Activated CD4-positive, alpha-beta T cell treated with anti-CD3 and anti-CD28 coated beads, Interleukin-2, amount 10 ng/mL, durations not matched to agents 7 days and 5 days (primary cell): ENCODE measurements at regions not wholly inside any gene's neighbourhood (a gene's known extent, or its start where the extent isn't known, plus 50 kb on each side); places are given as distances from the start of the nearest gene placed in this dataset.

Source experiments
- CTCF ChIA-PET: fragments of 350-600 bp; sonication (Branson Sonifier 250); formaldehyde crosslinking; loops from one replicate; lab custom pipeline; 2021; ENCODE audit warnings: antibody characterized with exemption; lab: Charles Lee
- POLR2A ChIA-PET: fragments of 350-600 bp; sonication (Branson Sonifier 250); formaldehyde crosslinking; loops from one replicate; lab custom pipeline; 2021; ENCODE audit warnings: antibody characterized with exemption; lab: Charles Lee
- DNase-seq: peaks from one replicate; pipeline ENCODE4 v3.0.0-alpha.2; 2020
- H3K27ac Mint-ChIP-seq: one replicate; pipeline ENCODE4 v1.8.0; 2021; ENCODE audit warnings: mild to moderate bottlenecking, moderate library complexity, mixed read lengths
- H3K27me3 Mint-ChIP-seq: one replicate; pipeline ENCODE4 v1.8.0; 2021; ENCODE audit warnings: mixed read lengths
- H3K36me3 Mint-ChIP-seq: one replicate; pipeline ENCODE4 v1.8.0; 2021; ENCODE audit warnings: low read depth, mixed read lengths
- H3K4me1 Mint-ChIP-seq: one replicate; pipeline ENCODE4 v1.8.0; 2021; ENCODE audit warnings: mixed read lengths
- H3K4me3 Mint-ChIP-seq: one replicate; pipeline ENCODE4 v1.8.0; 2021; ENCODE audit warnings: mild to moderate bottlenecking, moderate library complexity, mixed read lengths
- H3K9me3 Mint-ChIP-seq: one replicate; pipeline ENCODE4 v1.8.0; 2021; ENCODE audit warnings: mixed read lengths

DNA sequence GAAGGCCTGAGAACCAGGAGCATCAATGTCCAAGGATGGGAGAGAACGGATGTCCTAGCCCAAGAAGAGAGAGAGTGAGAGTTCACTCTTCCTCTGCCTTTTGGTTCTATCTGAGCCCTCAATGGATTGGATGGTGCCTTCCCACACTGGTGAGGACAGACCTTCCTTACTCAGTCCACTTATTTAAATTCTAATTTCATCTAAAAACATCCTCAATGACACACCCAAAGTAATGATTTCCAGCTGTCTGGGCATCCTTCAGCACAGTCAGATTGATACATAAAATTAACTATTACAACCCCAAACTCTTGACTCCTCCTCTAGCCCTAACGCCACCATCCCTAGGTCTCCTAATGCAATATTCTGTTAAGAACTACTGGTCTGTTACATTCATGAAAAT lies 122.0 kb downstream of the GAS1 start:
- ChIA-PET CTCF (no interaction called here), POLR2A (no interaction called here)
- peaks cover 3% of the 10 kb centered on the region for H3K27me3 Mint-ChIP-seq
- H3K27ac Mint-ChIP-seq, result no peak overlapping the region
- no peaks in the 10 kb centered on the region for H3K36me3 Mint-ChIP-seq
- H3K4me1 Mint-ChIP-seq, result no peaks in the 10 kb centered on the region
- no peaks in the 10 kb centered on the region for H3K9me3 Mint-ChIP-seq
- DNase-seq, result no peak
- H3K4me3 Mint-ChIP-seq, result no peak overlapping the region

DNA sequence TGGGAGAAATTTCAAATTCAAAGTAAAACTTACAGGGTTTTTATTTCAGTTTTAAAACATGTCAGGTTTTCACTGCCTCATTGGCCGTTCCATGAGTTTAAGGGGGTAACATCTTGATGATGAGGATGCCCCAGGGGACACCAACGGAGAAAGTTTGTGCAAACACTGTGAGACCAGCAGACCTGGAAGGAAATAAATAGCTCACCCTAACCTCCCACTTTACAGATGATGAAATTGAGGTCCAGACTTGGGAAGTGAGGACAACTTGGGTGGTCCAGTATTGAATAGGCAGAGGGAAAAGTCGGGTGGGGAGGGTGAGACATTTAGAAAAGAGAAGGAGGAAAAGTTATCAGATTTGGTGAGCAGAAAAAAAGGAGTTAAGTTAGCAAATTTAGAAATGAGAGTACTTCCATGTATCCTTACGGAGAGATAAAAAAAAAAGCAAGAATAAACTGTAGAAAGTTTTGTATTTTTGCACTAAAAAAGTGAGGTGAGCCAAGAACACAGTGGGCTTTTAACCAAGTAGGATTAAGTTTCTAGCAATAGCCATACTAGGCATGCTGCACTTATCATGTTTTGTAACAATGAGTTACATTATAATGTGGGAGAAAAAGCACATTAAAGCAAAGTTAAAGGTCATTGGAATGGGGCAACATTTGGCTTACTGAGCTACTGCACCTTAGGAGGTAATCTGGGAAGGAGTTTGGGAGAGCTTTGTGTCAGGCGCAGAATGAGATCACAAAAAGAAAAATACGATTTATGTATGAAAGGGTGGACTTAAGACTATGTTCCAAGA lies 125.1 kb downstream of the GAS1 start:
- Mint-ChIP-seq H3K27me3 (peaks cover 3% of the 10 kb centered on the region), H3K36me3 (no peaks in the 10 kb centered on the region), H3K4me1 (no peaks in the 10 kb centered on the region), H3K9me3 (no peaks in the 10 kb centered on the region), H3K4me3 (no peak overlapping the region), H3K27ac (no peak overlapping the region)
- ChIA-PET CTCF (no interaction called here), POLR2A (no interaction called here)
- DNase-seq, result no peak

DNA sequence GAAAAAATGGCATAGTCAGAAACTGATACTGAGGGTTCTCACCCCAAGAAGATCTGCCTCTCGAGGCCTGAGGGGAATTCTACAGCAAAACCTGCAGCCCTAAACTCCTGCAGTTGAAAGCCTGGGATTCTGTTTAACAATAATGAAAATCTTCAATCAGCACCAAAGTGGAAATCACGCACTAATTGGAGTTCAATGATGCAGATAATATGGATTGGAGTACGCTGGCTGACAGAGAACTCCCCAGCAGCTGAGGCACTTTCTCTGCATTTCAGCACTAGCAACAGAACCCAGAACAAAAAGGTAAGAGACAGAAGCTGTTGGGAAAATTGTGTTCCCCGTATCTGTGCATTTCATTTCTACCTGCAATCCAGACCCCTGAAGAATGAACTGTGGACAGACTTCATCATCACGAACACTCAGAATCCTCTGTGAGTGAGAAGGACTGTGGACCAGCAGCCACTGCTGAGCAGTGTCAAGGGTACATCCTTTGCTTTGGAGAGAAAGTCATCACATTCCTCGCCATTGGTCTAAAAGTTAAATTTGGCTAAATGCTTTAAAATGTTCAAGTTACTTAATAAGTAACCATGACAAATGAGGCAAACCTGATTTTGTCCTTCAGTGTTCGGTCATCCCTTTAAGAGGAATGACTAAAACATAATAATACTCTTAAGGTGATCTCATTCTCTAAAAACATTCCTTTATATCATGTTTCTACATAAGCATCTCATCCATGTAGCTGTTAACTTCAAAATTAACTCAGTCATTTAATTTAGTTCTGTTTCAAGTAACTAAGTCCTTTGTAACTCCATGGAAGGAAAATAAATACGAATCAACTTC lies 126.1 kb downstream of the GAS1 start:
- POLR2A ChIA-PET, result no interaction called here
- CTCF ChIA-PET, result no interaction called here
- H3K9me3 Mint-ChIP-seq, result no peaks in the 10 kb centered on the region
- no peak overlapping the region for H3K4me3 Mint-ChIP-seq
- no peak for DNase-seq
- H3K4me1 Mint-ChIP-seq, result no peaks in the 10 kb centered on the region
- H3K36me3 Mint-ChIP-seq, result no peaks in the 10 kb centered on the region
- H3K27ac Mint-ChIP-seq, result no peak overlapping the region
- H3K27me3 Mint-ChIP-seq, result peaks cover 3% of the 10 kb centered on the region

DNA sequence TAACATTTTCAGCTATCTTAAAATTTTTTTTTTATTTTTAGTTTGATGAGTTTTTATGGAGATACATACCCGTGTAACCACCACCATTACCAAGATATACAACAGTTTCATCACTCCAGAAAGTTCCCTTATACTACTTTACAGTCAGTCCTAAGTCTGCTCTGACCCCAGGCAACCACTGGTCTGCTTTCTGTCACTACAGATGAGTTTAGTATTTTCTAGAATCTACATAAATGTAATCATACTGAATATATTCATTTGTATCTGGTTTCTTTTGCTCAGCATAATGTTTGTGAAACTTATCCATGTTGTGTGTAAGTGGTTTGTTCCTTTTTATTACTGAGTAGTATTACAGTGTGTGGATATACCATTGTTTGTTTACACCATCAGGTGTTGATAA lies 127.8 kb downstream of the GAS1 start:
- H3K4me1 Mint-ChIP-seq, result no peaks in the 10 kb centered on the region
- H3K27ac Mint-ChIP-seq, result no peak overlapping the region
- ChIA-PET CTCF (no interaction called here), POLR2A (no interaction called here)
- no peaks in the 10 kb centered on the region for H3K27me3 Mint-ChIP-seq
- H3K9me3 Mint-ChIP-seq, result no peaks in the 10 kb centered on the region
- H3K4me3 Mint-ChIP-seq, result no peak overlapping the region
- DNase-seq, result no peak
- no peaks in the 10 kb centered on the region for H3K36me3 Mint-ChIP-seq

DNA sequence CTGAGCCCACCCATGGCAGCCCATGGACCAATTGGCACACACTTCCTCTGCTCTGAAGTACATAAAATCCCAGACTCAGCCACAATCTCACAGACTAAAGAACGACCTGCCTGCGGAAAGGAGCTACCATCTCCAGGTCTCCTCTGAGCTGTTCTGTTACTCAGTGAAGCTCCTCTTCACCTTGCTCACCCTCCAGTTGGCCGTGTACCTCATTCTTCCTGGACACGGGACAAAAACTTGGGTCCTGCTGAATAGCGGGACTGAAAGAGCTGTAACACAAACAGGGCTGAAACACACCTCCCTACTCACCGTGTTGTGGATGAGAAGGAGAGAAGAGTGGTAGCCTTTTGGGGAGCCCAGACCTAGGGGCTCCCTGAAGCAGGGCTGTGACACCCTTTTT lies 128.7 kb downstream of the GAS1 start:
- Mint-ChIP-seq H3K4me1 (no peaks in the 10 kb centered on the region), H3K27me3 (no peaks in the 10 kb centered on the region), H3K36me3 (no peaks in the 10 kb centered on the region), H3K9me3 (no peaks in the 10 kb centered on the region), H3K27ac (no peak overlapping the region), H3K4me3 (no peak overlapping the region)
- ChIA-PET CTCF (no interaction called here), POLR2A (no interaction called here)
- no peak for DNase-seq

DNA sequence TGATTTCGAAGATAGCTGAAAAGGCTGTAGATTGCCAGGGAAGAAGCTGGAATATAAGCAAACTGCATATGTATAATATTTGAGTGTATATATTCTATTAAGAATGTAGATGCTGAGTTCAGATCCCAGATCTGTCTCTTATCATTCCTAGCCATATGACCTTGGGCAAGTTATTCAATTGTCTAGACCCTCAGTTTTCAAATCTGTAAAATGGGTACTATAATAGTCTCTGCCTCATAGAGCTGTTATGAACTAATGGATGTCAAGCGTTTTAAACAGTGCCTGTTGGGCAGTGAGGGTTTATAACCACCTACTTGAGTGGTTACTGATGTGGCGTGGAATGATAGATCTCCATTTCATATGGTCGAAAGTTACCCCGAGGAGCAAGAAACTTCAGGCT lies 130.4 kb downstream of the GAS1 start:
- H3K9me3 Mint-ChIP-seq, result no peaks in the 10 kb centered on the region
- H3K4me1 Mint-ChIP-seq, result no peaks in the 10 kb centered on the region
- no peaks in the 10 kb centered on the region for H3K36me3 Mint-ChIP-seq
- no peak overlapping the region for H3K4me3 Mint-ChIP-seq
- ChIA-PET CTCF (no interaction called here), POLR2A (interaction anchor here (0.5 kb wide), 1 partner anchor 9 kb away, joined by 5 read pairs; no protein-coding TSS in a partner anchor)
- no peaks in the 10 kb centered on the region for H3K27me3 Mint-ChIP-seq
- H3K27ac Mint-ChIP-seq, result no peak overlapping the region
- DNase-seq, result no peak

DNA sequence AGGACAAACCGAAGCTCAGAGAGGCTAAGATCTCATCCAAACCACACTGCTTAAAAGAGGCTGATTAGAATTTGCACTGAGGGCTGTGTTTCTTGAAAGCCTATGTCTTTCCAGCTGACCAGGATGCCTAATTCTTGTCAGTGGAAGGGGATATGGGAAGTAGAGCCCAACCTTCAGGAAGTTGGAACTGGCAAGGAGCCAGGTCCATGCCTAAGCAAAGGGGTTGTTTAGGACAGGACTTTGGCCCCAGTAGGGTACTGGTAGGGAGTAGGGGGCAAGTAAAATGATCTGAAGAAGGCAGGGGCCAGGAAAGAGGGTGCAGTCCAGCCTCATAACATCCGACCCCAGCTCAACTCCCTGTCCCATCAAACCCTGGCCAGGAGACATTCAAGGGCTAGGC lies 130.9 kb downstream of the GAS1 start:
- DNase-seq, result no peak
- no peak overlapping the region for H3K27ac Mint-ChIP-seq
- H3K27me3 Mint-ChIP-seq, result no peaks in the 10 kb centered on the region
- ChIA-PET CTCF (interaction anchor here (1.0 kb wide), 1 partner anchor 25 kb away, joined by 3 read pairs; no protein-coding TSS in a partner anchor), POLR2A (interaction anchor here (0.5 kb wide), 1 partner anchor 8 kb away, joined by 5 read pairs; no protein-coding TSS in a partner anchor)
- no peak overlapping the region for H3K4me3 Mint-ChIP-seq
- H3K4me1 Mint-ChIP-seq, result no peaks in the 10 kb centered on the region
- no peaks in the 10 kb centered on the region for H3K9me3 Mint-ChIP-seq
- no peaks in the 10 kb centered on the region for H3K36me3 Mint-ChIP-seq

DNA sequence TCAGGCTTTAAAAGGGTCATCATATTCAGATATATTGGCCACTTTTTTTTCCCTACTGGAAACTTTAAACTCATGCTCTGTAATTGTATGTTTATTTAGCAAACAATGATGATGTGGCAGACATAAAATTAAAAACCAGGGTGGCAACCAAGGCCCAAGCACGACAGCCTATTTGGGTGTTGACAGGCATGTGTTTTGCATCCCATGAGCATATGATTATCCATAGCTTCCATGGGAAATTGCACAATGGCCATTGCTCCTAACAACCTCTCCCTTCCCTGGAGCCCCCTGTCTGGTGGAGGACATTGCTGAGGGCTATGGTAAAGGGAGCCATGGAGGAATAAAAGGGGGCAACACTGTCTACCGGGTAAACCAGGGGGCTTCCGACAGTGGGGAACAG lies 134.7 kb downstream of the GAS1 start:
- CTCF ChIA-PET, result no interaction called here
- no peaks in the 10 kb centered on the region for H3K4me1 Mint-ChIP-seq

DNA sequence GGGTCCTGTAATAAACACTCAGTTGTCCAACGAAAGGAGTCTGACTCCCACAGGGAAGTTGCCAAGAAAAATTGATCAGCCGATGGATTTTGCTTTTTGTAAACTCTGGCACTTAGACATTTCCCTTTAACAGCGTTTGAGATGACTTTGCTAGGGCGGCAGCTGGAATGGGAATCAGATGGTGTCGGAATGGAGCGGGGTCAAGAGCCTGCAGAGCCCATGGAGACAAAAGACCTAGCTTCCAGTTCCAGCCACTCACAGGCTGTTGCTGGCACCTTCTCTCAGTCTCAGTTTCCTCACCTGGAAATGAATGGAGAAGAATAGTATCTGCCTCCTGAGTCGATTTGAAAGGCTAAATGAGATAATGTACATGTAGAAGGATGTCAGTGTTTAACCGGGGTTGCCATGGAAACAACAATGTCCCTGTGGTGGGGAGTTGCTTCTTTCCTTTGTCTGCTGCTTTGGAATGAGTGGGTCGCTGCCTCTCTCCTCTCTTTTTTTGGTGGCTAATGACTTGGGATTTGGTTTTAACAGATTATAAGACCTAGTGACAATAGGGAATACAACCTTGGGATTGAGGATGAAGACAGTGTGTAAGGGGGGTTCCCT lies 137.4 kb downstream of the GAS1 start:
- Mint-ChIP-seq H3K27ac (no peak overlapping the region), H3K27me3 (no peaks in the 10 kb centered on the region), H3K9me3 (no peaks in the 10 kb centered on the region), H3K4me1 (no peaks in the 10 kb centered on the region), H3K36me3 (no peaks in the 10 kb centered on the region), H3K4me3 (no peak overlapping the region)
- no peak for DNase-seq
- POLR2A ChIA-PET, result no interaction called here
- CTCF ChIA-PET, result no interaction called here

More for the DNA sequence above, 134.7 kb downstream of the GAS1 start:
- Mint-ChIP-seq H3K9me3 (no peaks in the 10 kb centered on the region), H3K4me3 (no peak overlapping the region), H3K36me3 (no peaks in the 10 kb centered on the region), H3K27ac (no peak overlapping the region), H3K27me3 (no peaks in the 10 kb centered on the region)
- no peak for DNase-seq
- POLR2A ChIA-PET, result no interaction called here

DNA sequence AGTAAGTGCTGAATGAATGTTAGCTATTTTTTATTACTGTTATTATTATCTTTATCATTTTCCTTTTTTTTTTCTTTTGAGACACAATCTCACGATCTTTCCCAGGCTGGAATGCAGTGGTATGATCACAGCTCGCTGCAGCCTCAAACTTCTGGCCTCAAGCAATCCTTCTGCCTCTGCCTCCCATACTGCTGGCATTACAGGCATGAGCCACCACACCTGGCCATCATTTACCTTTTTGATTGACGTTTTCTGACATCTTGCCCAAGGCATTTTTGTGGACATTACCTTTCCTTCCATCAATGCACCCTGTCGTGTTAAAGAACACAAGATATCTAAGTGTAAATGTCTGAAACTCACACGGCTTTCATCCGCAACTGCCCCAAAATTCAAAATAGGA lies 138.2 kb downstream of the GAS1 start:
- no peaks in the 10 kb centered on the region for H3K27me3 Mint-ChIP-seq
- no peaks in the 10 kb centered on the region for H3K36me3 Mint-ChIP-seq
- POLR2A ChIA-PET, result no interaction called here

DNA sequence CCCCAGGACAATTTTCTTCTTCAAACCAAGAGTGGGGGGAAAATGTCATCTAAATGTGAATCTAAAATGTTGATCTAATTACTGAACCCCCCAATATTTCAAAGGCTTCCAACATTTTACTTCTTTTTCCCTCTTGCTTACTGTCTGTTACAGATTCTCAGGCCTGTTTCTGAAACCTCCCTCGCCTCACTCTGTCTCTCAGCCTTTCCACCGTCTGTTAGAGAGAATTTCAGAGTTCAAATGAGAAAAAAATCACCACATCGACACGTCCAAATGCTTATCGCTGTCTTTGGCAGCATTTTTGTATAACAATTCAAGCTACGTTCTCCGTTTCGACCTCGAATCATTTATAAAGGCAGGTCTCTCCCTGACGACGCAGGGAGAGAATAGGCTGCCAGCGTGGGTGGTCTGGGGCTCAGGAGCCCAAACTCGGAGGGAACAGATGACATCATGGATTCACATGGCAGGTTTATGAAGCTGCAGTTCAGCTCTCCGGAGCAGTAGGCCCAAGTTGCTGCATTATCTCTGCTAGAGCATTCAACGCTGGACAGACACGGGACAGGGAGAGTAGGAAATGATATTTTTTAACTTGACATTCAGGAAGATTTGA lies 139.8 kb downstream of the GAS1 start:
- DNase-seq, result no peak
- H3K36me3 Mint-ChIP-seq, result no peaks in the 10 kb centered on the region
- no peak overlapping the region for H3K27ac Mint-ChIP-seq
- no peaks in the 10 kb centered on the region for H3K27me3 Mint-ChIP-seq
- ChIA-PET POLR2A (no interaction called here), CTCF (no interaction called here)
- peaks cover 6% of the 10 kb centered on the region for H3K9me3 Mint-ChIP-seq
- H3K4me3 Mint-ChIP-seq, result no peak overlapping the region
- H3K4me1 Mint-ChIP-seq, result no peaks in the 10 kb centered on the region

More for the DNA sequence above, 138.2 kb downstream of the GAS1 start:
- H3K4me3 Mint-ChIP-seq, result no peak overlapping the region
- no peaks in the 10 kb centered on the region for H3K9me3 Mint-ChIP-seq
- H3K27ac Mint-ChIP-seq, result no peak overlapping the region
- no peak for DNase-seq
- H3K4me1 Mint-ChIP-seq, result no peaks in the 10 kb centered on the region
- CTCF ChIA-PET, result no interaction called here

DNA sequence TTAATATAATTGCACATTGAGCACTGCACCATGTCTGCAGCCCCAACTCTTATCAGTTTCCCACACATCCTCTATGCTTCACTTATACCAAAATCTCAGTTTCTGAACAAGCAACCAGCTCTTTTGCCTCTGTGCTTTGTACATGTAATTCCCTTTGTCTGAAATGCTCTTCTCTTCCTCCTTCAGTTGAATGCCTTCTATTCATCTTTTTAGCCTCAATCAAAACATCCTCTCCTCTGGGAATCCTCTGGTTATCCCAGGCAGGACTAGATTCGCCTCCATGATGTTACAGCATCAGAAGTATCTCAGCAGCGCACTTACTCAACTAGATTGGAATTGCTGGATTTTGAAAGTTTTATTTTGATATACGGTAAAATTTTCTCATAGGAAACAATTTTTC lies 143.3 kb downstream of the GAS1 start:
- POLR2A ChIA-PET, result no interaction called here

More for the DNA sequence above, 143.3 kb downstream of the GAS1 start:
- Mint-ChIP-seq H3K4me1 (no peaks in the 10 kb centered on the region), H3K27me3 (no peaks in the 10 kb centered on the region), H3K9me3 (peaks cover 6% of the 10 kb centered on the region), H3K36me3 (no peaks in the 10 kb centered on the region), H3K4me3 (no peak overlapping the region), H3K27ac (no peak overlapping the region)
- CTCF ChIA-PET, result no interaction called here
- DNase-seq, result no peak
